Mesothelial cell of epicardium (in vitro differentiated cells): ENCODE measurements at regions not wholly inside any gene's neighbourhood (a gene's known extent, or its start where the extent isn't known, plus 50 kb on each side); places are given as distances from the start of the nearest gene placed in this dataset.

ENCODE experiments used
- DNase-seq, 2 experiments: peaks; one replicate each; pipeline ENCODE4 v3.0.0; 2021; ENCODE audit warnings: low spot score in 2 of 2; ENCODE audit not compliant: unreplicated experiment in 2 of 2
- H3K27ac Mint-ChIP-seq: 2 replicates; pipeline ENCODE4 v1.8.0; 2021; ENCODE audit warnings: mixed read lengths
- H3K27me3 Mint-ChIP-seq: 2 replicates; pipeline ENCODE4 v1.8.0; 2021; ENCODE audit warnings: low read depth, mixed read lengths
- H3K36me3 Mint-ChIP-seq: 2 replicates; pipeline ENCODE4 v1.8.0; 2021; ENCODE audit warnings: mixed read lengths
- H3K4me1 Mint-ChIP-seq: 2 replicates; pipeline ENCODE4 v1.8.0; 2021; ENCODE audit warnings: mixed read lengths
- H3K4me3 Mint-ChIP-seq: 2 replicates; pipeline ENCODE4 v1.8.0; 2021; ENCODE audit warnings: mild to moderate bottlenecking, moderate library complexity, mixed read lengths
- H3K9me3 Mint-ChIP-seq: 2 replicates; pipeline ENCODE4 v1.8.0; 2021; ENCODE audit warnings: mixed read lengths
- CTCF ChIP-seq: fragments of 200-600 bp; sonication (generic); IDR thresholded peaks from one replicate; pipeline ENCODE4 v1.5.0; 2021; ENCODE audit warnings: antibody characterized with exemption; ENCODE audit not compliant: unreplicated experiment

GRCh38 chr13:46490129-46490528, 62.8 kb upstream of the LRCH1 start:
- H3K9me3 Mint-ChIP-seq: peaks cover 15% of the 10 kb centered on the region
- H3K36me3 Mint-ChIP-seq: peaks cover 9% of the 10 kb centered on the region
- TF ChIP-seq CTCF: no peak
- no peak for DNase-seq
- H3K4me1 Mint-ChIP-seq: peaks cover 14% of the 10 kb centered on the region
- H3K27ac Mint-ChIP-seq: no peak overlapping the region
- no peaks in the 10 kb centered on the region for H3K27me3 Mint-ChIP-seq
- H3K4me3 Mint-ChIP-seq: no peak overlapping the region

GRCh38 chr13:46489586-46490023, 63.4 kb upstream of the LRCH1 start:
- Mint-ChIP-seq H3K27ac (no peak overlapping the region), H3K4me1 (peaks cover 14% of the 10 kb centered on the region), H3K9me3 (peaks cover 20% of the 10 kb centered on the region), H3K4me3 (no peak overlapping the region), H3K27me3 (no peaks in the 10 kb centered on the region), H3K36me3 (peaks cover 10% of the 10 kb centered on the region)
- no peak for DNase-seq
- TF ChIP-seq CTCF: no peak

- no peak for TF ChIP-seq CTCF
- Mint-ChIP-seq H3K9me3 (peaks cover 27% of the 10 kb centered on the region), H3K27me3 (no peaks in the 10 kb centered on the region), H3K36me3 (peaks cover 14% of the 10 kb centered on the region), H3K4me3 (no peak overlapping the region), H3K27ac (no peak overlapping the region), H3K4me1 (peaks cover 14% of the 10 kb centered on the region)
- no peak for DNase-seq
These were observed 65.2 kb upstream of the LRCH1 start for GRCh38 chr13:46487748-46488147.

GRCh38 chr13:46486270-46486669, 66.7 kb upstream of the LRCH1 start:
- peaks cover 14% of the 10 kb centered on the region for H3K4me1 Mint-ChIP-seq
- no peak overlapping the region for H3K4me3 Mint-ChIP-seq
- H3K27ac Mint-ChIP-seq: no peak overlapping the region
- H3K9me3 Mint-ChIP-seq: peaks cover 31% of the 10 kb centered on the region
- no peak for DNase-seq
- no peak for TF ChIP-seq CTCF
- peaks cover 14% of the 10 kb centered on the region for H3K36me3 Mint-ChIP-seq
- H3K27me3 Mint-ChIP-seq: no peaks in the 10 kb centered on the region

GRCh38 chr13:46484561-46484960, 68.4 kb upstream of the LRCH1 start:
- no peaks in the 10 kb centered on the region for H3K27me3 Mint-ChIP-seq
- DNase-seq: no peak
- no peak overlapping the region for H3K27ac Mint-ChIP-seq
- H3K36me3 Mint-ChIP-seq: peaks cover 14% of the 10 kb centered on the region
- peaks cover 31% of the 10 kb centered on the region for H3K9me3 Mint-ChIP-seq
- no peak for TF ChIP-seq CTCF
- H3K4me3 Mint-ChIP-seq: no peak overlapping the region
- H3K4me1 Mint-ChIP-seq: peaks cover 3% of the 10 kb centered on the region

GRCh38 chr13:46481166-46481565, 71.8 kb upstream of the LRCH1 start:
- H3K9me3 Mint-ChIP-seq: peaks cover 26% of the 10 kb centered on the region
- DNase-seq: no peak
- no peak for TF ChIP-seq CTCF
- H3K36me3 Mint-ChIP-seq: peaks cover 10% of the 10 kb centered on the region
- no peaks in the 10 kb centered on the region for H3K27me3 Mint-ChIP-seq
- no peak overlapping the region for H3K27ac Mint-ChIP-seq
- no peak overlapping the region for H3K4me3 Mint-ChIP-seq
- H3K4me1 Mint-ChIP-seq: no peaks in the 10 kb centered on the region
